HT-29 (cell line): ENCODE measurements at regions not wholly inside any gene's neighbourhood (a gene's known extent, or its start where the extent isn't known, plus 50 kb on each side); places are given as distances from the start of the nearest gene placed in this dataset.
"Not testable (repeated sequence)": the region's sequence is repeated elsewhere in the genome, so short reads cannot be mapped to it uniquely, and the experiment has no call there.

Experiments used
- DNase-seq: peaks from one replicate; pipeline ENCODE4 v3.0.0-alpha.2; 2015; ENCODE audit warnings: low spot score

GRCh38 chr5:60546207-60546606 lies 153.8 kb downstream of the DEPDC1B start:
- DNase-seq: no peak

DNA sequence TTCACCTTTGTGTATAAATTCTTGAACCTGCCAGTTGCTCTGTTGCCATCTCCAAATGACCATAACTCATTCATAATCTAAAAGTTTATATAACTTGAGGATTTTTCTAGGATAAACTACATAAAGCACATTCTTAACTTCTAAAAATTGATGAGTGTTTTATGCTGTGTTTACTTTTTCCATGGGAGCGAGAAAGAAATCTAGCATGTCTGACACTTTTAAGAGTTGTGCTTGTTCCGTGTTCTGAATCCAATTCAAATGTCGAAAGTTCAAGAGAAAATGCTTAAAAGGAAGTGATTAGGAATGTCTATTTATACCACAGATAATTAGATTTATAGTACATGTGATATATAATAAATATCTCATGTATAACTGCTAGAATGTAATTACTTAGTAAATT lies 154.4 kb downstream of the DEPDC1B start:
- DNase-seq: no peak

- no peak for DNase-seq
Measured at GRCh38 chr5:60544142-60544541, 155.8 kb downstream of the DEPDC1B start.

- no peak for DNase-seq
Measured at GRCh38 chr5:60541980-60542379, 158.0 kb downstream of the DEPDC1B start.

DNA sequence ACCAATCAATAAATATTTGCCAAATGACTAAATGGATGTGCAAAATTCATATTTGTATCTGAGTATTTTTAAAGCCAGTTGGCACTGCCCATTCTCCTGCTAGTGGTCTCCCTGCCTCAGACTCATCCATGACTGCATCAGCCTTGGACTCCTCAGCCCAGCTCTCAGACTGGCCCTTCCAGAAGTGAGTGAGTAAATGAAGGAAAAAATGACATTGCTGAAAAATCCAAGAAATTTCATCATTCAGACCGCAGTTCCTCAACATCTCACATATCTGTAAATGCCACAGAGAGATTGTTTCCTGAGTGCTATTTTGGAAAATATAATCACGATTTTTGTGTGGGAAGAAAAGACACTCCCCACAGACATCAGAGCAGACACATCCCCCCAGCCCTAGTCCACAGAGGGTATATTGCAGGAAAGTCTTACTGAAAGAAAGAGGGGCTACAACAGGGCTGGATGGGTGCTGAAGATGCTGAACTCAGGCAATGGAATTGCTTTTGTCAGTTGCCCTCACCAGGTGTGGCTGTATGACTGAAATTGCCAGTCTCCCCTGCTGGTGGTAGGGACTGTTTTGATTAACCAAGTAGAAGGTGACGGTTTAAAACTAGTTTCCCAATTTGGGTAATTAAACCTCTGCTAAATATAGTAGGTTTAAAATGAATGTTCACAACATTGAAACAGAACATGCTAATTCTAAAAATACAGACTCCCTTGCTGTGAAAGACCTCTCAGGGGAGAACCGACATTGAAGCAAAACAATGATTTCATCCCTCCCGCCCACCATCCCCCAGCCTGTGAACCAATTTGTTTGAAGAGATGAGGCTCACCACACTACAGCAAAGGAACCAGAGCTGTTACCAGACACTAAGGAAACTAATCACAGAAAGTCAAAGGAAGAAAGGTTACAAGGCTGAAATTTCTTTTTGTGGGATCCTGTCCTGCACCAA lies 158.8 kb downstream of the DEPDC1B start:
- DNase-seq: no peak

DNA sequence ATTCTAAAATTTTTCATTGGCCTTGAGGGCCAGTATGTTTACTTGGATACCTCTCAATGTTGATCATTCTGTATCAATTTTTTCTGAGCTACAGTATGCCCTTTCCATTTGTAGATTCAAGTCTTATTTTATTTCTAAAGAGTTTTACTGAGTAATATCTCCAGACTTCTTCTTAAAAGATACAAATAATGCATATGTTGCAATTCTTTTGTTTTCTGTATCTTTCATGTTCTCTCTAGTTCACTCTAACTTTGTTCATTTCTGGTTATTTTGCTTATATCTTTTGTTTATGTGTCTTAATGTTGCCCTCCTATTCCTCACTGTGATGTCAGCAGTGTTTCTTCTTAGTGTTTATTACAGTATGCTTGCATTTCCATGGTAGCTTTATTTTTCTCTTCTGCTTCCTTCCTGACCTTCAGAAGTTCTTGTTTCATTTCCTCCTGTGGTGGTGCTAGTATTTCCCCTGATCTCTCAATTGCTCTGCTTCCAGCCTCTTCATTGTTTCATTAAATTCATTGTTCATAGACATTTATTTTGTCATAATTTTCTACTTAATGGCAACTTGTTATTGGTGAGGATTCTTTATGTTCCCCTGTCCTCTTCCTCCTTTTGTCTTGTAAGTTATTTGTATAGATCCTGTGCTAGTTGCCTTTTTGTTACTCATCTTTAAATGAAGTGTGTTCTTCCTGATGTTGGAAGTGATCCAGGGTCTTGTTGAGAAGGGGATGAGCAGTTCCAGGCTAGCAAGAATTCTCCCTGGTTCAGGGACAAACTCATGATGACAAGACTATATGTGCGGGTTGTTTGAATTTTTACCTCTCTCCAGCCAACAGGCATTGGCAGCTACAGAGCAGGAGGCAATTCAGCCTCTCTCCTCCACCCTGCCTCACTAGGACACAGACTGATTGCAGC lies 160.8 kb downstream of the DEPDC1B start:
- DNase-seq: no peak

DNA sequence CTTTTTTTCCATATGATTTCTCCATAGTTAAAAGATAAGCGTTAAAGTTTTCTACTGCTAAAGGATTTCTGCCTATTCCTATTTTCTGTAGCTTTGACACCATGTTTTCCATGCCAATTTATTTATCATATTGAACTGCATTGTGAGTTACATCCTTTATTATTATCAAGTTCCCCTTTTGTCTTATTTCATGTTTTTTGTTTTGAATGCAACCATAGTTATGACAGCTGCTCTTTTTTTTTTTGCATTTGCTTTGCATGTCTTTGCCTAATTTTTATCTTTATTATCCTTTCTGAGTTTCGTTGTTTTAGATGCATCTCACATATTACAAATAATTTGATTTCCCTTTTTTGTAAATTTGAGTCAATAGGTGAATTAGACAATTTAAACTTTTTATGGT lies 161.5 kb downstream of the DEPDC1B start:
- DNase-seq: no peak

DNA sequence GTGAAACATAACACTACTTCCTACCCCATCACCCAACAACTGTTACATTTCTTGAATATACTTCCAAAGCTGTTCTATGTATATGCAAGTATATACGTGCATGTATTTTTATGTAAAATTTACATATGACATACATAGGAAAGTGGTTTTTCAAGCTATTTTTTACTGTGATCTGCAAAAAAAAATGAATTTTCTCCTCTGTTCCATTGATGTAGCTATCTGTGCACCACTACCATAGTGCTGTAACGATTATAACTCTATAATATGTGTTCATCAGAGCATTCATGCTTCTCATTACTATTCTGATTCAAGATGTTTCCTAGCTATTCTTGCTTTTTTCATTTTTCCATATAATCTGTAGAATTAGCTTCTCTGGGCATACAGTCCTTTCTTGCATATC lies 164.0 kb downstream of the DEPDC1B start:
- no peak for DNase-seq

DNA sequence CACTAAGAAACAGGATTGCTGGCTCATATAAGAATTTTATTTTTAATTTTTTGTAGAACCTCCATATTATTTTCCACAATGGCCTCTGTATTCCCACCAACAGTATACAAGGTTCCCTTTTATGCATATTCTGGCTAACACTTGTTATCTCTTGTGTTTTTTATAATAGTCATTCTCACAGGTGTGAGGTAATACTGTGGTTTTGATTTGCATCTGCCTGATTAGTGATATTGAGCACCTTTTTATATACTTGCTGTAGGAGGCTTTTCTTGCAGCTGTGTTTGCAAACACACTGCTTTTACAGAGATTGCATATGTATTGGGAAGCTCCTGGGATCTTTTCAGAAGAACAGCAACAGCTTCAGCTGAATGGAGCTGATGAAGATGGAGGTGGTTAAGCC lies 164.8 kb downstream of the DEPDC1B start:
- DNase-seq: no peak

DNA sequence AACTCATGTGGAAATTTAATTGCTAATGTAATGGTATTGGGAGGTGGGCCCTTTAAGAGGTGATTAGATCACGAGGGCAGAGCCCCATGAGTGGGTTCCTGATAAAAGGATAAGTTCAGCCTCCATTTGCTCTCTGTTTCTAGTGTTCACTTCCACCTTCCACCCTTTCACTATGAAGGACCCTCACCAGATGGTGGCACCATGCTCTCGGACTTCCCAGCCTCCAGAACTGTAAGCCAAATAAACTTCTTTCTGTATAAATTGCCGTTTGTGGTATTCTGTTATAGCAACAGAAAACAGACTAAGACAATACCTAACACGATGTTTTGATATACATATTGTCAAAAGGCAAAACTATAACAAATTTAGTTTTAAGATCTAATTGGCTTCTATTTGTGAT lies 166.2 kb downstream of the DEPDC1B start:
- DNase-seq: no peak

GRCh38 chr5:60532796-60533195 lies 167.2 kb downstream of the DEPDC1B start:
- not testable (repeated sequence) for DNase-seq

DNA sequence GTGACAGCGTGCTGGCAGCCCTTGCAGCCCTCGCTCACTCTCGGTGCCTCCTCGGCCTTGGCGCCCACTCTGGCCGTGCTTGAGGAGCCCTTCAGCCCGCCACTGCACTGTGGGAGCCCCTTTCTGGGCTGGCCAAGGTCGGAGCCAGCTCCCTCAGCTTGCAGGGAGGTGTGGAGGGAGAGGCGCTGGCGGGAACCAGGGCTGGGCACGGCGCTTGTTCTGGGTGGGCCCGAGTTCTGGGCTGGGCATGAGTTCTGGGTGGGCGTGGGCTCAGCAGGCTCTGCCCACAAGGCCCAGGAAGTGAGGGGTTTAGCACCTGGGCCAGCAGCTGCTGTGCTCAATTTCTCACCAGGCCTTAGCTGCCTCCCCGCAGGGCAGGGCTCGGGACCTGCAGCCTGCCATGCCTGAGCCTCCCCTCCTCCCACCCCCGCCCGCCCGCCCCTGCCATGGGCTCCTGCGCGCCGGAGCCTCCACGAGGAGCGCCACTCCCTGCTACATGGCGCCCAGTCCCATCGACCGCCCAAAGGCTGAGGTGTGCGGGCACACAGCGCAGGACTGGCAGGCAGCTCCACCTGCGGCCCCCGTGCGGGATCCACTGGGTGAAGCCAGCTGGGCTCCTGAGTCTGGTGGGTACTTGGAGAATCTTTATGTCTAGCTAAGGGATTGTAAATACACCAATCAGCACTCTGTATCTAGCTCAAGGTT lies 169.7 kb downstream of the DEPDC1B start:
- not testable (repeated sequence) for DNase-seq

GRCh38 chr5:60529001-60529400 lies 171.0 kb downstream of the DEPDC1B start:
- no peak for DNase-seq

DNA sequence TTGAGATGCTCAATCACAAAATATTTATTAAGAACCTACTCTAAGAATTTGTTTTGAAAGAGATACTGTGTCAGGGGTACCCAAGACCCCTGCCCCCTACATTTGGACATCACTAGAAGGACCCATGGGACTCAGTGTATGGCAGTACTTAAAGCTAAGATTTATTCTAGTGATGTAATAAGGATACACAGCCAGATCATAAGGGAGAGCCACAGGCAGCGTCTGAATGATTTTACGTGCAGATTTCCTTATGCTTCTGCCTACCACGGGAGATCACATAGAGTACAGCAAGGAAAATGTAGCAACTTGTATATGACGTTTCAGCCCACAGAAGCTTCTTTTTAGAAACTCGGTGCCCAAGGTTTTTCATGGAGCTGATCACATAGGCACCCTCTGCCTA lies 172.9 kb downstream of the DEPDC1B start:
- no peak for DNase-seq

- DNase-seq: no peak
Measured at GRCh38 chr5:60526336-60526875, 173.6 kb downstream of the DEPDC1B start.

DNA sequence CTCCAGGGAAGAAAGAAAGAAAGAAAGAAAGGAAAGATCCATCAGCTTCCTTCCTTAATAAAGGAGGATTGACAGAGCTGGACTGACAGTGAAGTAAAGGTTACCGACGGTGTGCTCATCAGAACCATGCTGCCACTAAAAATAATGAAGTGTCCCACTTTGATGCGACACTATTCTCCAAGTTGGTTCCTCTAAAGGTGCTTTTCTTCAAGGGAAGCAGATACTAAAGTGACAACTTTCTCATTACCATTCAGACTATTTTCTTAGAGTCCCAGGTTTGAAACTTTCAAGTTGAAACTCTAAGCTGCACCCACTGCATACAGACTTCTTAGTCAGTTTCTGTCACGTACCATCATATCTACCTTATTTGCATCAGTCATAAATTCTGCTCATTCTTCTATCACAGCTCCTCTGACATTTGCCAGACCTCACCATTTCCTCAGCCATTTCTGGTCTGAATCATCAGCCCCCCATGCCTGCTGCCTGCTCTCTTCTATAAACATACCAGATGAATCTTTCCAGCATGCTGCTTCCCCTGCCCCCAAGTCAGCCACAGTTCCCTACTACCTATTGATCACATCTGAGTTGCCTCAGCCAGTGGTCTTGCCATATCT lies 177.6 kb downstream of the DEPDC1B start:
- DNase-seq: no peak

- no peak for DNase-seq
Measured at GRCh38 chr5:60521376-60522291, 178.3 kb downstream of the DEPDC1B start.

DNA sequence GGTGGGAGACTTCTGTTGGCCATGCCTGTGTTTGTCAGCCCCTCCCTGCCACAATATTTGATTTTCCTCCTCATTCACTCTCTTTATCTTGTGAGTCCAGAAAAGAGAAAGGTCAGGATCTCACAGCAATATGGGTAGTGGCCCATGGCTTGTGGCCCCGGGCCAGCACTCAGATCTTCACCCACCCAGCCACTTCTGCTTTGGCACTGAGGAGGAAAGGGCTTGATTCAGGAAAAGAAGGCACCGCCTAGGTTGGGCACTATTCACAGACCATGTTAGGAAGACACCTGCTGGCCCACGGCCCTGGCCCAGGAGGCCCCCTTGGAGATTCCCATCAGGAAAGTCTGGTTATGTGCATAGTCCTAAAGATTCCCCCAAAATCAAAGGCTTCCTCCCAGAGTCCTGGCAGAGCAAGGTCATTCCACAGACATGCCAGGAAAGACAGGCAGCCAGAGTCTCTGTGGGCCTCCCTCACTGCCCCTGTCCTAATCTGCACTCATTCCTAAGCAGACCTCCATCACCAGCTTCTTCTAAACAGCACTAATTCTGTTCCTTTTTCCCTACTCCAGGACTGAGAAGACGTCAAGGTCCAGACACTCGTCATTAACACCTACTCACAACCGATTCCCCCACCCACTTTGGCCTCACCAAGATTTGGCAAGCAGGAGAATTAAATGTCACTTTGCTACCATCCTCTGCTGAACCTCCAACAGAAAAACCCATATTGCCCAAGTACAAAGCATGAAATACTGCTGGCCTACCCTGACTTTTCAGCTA lies 179.3 kb downstream of the DEPDC1B start:
- no peak for DNase-seq

GRCh38 chr5:60519372-60519771 lies 180.6 kb downstream of the DEPDC1B start:
- no peak for DNase-seq
